ENCODE measurements at regions not wholly inside any gene's neighbourhood (a gene's known extent, or its start where the extent isn't known, plus 50 kb on each side); places are given as distances from the start of the nearest gene placed in this dataset.

DNA sequence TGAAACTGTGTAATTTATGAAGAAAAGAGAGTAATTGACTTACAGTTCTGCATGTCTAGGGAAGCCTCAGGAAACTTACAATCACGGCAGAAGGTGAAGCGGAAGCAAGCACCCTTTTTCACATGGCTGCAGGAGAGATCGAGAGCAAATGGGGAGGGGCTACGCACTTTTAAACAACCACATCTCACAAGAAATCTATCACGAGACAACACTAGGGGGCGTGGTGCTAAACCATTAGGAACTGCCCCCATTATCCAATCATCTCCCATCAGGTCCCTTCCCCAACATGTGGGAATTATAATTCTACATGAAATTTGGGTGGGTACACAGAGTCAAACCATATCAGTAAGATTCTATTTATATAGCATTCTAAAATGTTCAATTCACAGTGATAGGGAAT, 114.8 kb upstream of the TRPC4 start:
- TF ChIP-seq POLR2A (IDR thresholded peaks at IDR 0.05), result no peak
- TF ChIP-seq, protein P1, sequence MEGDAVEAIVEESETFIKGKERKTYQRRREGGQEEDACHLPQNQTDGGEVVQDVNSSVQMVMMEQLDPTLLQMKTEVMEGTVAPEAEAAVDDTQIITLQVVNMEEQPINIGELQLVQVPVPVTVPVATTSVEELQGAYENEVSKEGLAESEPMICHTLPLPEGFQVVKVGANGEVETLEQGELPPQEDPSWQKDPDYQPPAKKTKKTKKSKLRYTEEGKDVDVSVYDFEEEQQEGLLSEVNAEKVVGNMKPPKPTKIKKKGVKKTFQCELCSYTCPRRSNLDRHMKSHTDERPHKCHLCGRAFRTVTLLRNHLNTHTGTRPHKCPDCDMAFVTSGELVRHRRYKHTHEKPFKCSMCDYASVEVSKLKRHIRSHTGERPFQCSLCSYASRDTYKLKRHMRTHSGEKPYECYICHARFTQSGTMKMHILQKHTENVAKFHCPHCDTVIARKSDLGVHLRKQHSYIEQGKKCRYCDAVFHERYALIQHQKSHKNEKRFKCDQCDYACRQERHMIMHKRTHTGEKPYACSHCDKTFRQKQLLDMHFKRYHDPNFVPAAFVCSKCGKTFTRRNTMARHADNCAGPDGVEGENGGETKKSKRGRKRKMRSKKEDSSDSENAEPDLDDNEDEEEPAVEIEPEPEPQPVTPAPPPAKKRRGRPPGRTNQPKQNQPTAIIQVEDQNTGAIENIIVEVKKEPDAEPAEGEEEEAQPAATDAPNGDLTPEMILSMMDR (IDR thresholded peaks at IDR 0.05), result no peak

Measured in uterus (tissue), 2 donors.